ENCODE measurements at regions not wholly inside any gene's neighbourhood (a gene's known extent, or its start where the extent isn't known, plus 50 kb on each side); places are given as distances from the start of the nearest gene placed in this dataset.

GRCh38 chr10:10431422-10432066 is 586.1 kb upstream of the CELF2 start:
- in situ Hi-C loops (cut with HindIII; ENCODE audit: low pct_unique_long_range_greater_than_20kb, low sequenced_read_pairs), result no loop called here
- no peak for DNase-seq (ENCODE audit: low read depth)

DNA sequence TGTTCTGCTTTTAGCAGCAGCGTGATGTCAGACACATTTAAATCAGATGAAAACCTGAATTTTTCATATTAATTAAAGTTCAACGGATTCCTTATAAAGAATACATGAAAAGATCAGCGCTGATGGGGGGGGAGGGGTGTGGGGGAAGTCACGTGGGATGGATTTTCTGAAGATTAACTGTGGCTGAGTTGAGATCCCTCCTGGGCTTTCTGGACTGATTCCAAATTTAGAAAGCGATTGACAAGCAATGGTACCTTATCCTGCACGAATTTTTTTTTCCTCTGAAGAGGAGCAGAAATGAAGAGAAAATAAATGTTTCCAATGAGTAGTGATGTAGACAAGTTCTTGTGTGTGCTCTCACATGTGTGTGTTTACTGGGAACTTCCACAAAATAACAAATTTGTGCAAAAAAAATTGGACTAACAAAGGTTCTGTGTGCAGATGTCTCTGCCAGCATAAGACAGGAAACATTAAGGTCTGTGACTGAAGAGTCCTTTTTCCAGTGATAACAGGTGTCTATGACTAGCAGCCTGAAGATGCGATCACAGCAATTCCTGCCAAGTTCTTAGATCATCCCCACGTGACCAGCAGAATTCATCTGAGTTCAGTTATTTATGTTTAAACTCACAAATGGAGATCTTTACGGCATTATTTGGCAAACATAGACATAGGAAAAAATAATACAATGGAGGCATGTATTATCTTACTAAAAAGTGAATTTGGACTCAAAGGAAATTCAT is 585.2 kb upstream of the CELF2 start:
- no peak for DNase-seq (ENCODE audit: low read depth)
- in situ Hi-C loops (cut with HindIII; ENCODE audit: low pct_unique_long_range_greater_than_20kb, low sequenced_read_pairs), result no loop called here

DNA sequence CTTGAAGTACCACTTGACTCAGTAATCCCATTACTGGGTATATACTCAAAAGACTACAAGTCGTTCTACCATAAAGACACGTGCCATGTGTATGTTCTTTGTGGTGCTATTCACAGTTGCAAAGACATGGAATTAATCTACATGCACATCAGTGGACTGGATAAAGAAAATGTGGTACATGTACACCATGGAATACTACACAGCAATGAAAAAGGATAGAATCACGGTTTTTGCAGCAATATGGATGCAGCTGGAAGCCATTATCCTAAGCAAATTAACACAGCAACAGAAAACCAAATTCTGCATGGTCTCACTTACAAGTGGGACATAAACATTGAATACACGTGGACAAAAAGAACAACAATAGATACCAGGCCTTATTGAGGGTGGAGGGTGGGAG is 583.4 kb upstream of the CELF2 start:
- DNase-seq (ENCODE audit: low read depth), result no peak
- in situ Hi-C loops (cut with HindIII; ENCODE audit: low pct_unique_long_range_greater_than_20kb, low sequenced_read_pairs), result no loop called here

- DNase-seq (ENCODE audit: low read depth), result no peak
- in situ Hi-C loops (cut with HindIII; ENCODE audit: low pct_unique_long_range_greater_than_20kb, low sequenced_read_pairs), result no loop called here
Measured at GRCh38 chr10:10437886-10438285, 579.8 kb upstream of the CELF2 start.

DNA sequence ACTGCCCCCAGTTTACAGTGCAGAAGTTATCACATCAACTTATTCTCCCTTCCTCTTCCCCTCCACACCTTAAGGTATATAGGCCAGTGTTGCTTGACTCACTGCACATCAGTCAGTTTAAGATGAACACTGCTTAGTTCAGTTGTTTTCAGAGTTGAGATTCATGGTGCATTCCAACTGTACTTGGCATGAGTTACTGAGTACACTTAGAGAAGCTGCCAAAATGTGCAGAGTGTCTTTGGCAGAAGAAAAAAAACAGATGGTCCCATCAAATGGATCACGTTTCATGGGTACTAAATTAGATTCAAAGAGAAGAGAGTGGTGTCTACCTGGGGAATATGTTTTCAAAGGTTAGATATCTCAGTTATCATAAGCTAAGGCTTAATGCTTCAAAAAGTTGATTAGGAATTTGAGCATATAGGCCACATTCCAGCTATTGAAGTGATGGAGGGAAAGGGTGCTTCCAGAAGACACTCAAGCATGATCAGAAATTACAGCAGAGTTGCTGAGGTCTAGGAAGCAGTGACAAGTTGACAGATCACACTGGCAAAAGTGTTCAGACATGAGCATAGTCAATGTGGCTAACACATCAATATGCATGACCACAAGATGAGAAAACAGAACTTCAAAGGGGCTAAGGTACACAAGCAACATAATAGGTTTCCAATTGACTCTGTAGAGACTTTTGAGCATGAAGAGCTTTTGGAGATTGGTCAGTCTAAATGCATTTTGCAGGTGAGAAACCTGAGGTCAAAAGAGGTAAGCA is 579.2 kb upstream of the CELF2 start:
- in situ Hi-C loops (cut with HindIII; ENCODE audit: low pct_unique_long_range_greater_than_20kb, low sequenced_read_pairs), result no loop called here

DNA sequence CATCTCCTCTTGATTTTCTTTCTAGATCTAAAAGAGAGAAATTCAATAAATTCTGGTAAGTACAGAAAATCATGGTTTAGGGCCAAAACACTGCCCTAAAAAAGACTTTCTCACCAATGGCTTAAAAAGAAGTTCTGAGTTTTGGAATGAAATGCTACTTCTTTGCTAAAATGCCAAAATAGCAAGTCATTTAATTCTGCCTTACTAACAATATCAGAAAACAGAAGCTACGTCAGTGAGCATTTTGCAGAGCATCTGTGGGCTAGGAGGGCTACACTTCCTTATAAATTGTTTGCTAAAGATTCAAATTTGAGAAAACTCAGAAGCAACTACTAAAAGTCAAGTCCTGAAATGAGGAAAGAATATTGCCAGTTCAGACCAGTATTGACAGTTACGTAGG is 560.8 kb upstream of the CELF2 start:
- in situ Hi-C loops (cut with HindIII; ENCODE audit: low pct_unique_long_range_greater_than_20kb, low sequenced_read_pairs), result no loop called here

More for the DNA sequence above, 579.2 kb upstream of the CELF2 start:
- DNase-seq (ENCODE audit: low read depth), result no peak

DNA sequence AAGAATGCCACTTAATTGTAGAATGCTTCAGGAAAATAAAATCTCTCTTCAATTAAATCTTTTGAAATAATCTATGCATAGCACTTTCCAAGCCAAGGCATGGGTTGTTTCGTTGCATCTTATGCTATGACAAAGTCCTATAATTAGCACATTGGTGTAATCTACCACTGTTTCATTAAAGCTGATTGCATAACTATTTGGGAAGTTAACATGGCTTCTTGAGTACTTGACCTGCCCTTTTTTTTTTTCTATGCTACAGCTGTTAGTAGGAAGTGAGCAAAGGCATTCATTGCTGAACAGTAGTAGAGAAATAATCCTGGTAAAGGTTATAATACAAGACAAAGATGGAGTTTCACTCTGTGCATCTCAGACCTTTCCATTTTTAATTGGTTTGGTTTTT is 557.2 kb upstream of the CELF2 start:
- in situ Hi-C loops (cut with HindIII; ENCODE audit: low pct_unique_long_range_greater_than_20kb, low sequenced_read_pairs), result no loop called here
- no peak for DNase-seq (ENCODE audit: low read depth)

More for the DNA sequence above, 560.8 kb upstream of the CELF2 start:
- DNase-seq (ENCODE audit: low read depth), result no peak

GRCh38 chr10:10462151-10462941 is 555.3 kb upstream of the CELF2 start:
- in situ Hi-C loops (cut with HindIII; ENCODE audit: low pct_unique_long_range_greater_than_20kb, low sequenced_read_pairs), result no loop called here
- DNase-seq (ENCODE audit: low read depth), result no peak

- no peak for DNase-seq (ENCODE audit: low read depth)
- in situ Hi-C loops (cut with HindIII; ENCODE audit: low pct_unique_long_range_greater_than_20kb, low sequenced_read_pairs), result no loop called here
Measured at GRCh38 chr10:10471758-10472157, 545.9 kb upstream of the CELF2 start.

- DNase-seq (ENCODE audit: low read depth), result no peak
- in situ Hi-C loops (cut with HindIII; ENCODE audit: low pct_unique_long_range_greater_than_20kb, low sequenced_read_pairs), result no loop called here
Measured at GRCh38 chr10:10475812-10476211, 541.9 kb upstream of the CELF2 start.

- DNase-seq (ENCODE audit: low read depth), result no peak
- in situ Hi-C loops (cut with HindIII; ENCODE audit: low pct_unique_long_range_greater_than_20kb, low sequenced_read_pairs), result no loop called here
Measured at GRCh38 chr10:10477844-10478243, 539.8 kb upstream of the CELF2 start.

- in situ Hi-C loops (cut with HindIII; ENCODE audit: low pct_unique_long_range_greater_than_20kb, low sequenced_read_pairs), result no loop called here
- no peak for DNase-seq (ENCODE audit: low read depth)
Measured at GRCh38 chr10:10479465-10479864, 538.2 kb upstream of the CELF2 start.

DNA sequence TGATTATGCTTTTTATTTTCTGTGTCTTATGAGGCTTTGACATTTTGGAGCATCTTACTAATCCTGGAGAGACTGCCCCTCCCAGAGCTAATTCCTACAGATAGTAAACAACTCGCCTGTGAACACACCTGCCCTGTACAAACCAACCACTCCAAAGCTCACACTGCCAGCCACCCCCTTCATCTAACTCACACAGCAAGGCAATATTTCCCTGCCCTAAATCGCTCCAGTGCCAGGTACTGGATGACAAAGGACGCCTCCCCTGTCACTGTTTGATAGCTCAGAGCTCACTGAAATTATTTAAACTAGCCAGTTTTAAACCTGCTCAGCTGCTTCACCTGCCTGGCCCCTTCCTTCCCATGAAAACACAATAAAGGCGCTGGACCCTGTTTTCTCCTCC is 535.1 kb upstream of the CELF2 start:
- in situ Hi-C loops (cut with HindIII; ENCODE audit: low pct_unique_long_range_greater_than_20kb, low sequenced_read_pairs), result no loop called here
- DNase-seq (ENCODE audit: low read depth), result no peak

- in situ Hi-C loops (cut with HindIII; ENCODE audit: low pct_unique_long_range_greater_than_20kb, low sequenced_read_pairs), result no loop called here
- no peak for DNase-seq (ENCODE audit: low read depth)
Measured at GRCh38 chr10:10489076-10489475, 528.6 kb upstream of the CELF2 start.

GRCh38 chr10:10489805-10490571 is 527.7 kb upstream of the CELF2 start:
- no peak for DNase-seq (ENCODE audit: low read depth)
- in situ Hi-C loops (cut with HindIII; ENCODE audit: low pct_unique_long_range_greater_than_20kb, low sequenced_read_pairs), result no loop called here

GRCh38 chr10:10490581-10490980 is 527.1 kb upstream of the CELF2 start:
- no peak for DNase-seq (ENCODE audit: low read depth)
- in situ Hi-C loops (cut with HindIII; ENCODE audit: low pct_unique_long_range_greater_than_20kb, low sequenced_read_pairs), result no loop called here

GRCh38 chr10:10492420-10492819 is 525.3 kb upstream of the CELF2 start:
- no peak for DNase-seq (ENCODE audit: low read depth)

GRCh38 chr10:10493833-10494232 is 523.8 kb upstream of the CELF2 start:
- in situ Hi-C loops (cut with HindIII; ENCODE audit: low pct_unique_long_range_greater_than_20kb, low sequenced_read_pairs), result no loop called here
- DNase-seq (ENCODE audit: low read depth), result no peak

More at GRCh38 chr10:10492420-10492819, 525.3 kb upstream of the CELF2 start:
- in situ Hi-C loops (cut with HindIII; ENCODE audit: low pct_unique_long_range_greater_than_20kb, low sequenced_read_pairs), result no loop called here

Data from Caki2 (cell line).